SKM-1 treated with dmso at 0.1 percent for 144 hours (cell line): ENCODE measurements at regions not wholly inside any gene's neighbourhood (a gene's known extent, or its start where the extent isn't known, plus 50 kb on each side); places are given as distances from the start of the nearest gene placed in this dataset.

Experiments
- DNase-seq: peaks from one replicate; lab custom pipeline; 2025; ENCODE audit not compliant: unreplicated experiment; lab: John Stamatoyannopoulos, UW

DNA sequence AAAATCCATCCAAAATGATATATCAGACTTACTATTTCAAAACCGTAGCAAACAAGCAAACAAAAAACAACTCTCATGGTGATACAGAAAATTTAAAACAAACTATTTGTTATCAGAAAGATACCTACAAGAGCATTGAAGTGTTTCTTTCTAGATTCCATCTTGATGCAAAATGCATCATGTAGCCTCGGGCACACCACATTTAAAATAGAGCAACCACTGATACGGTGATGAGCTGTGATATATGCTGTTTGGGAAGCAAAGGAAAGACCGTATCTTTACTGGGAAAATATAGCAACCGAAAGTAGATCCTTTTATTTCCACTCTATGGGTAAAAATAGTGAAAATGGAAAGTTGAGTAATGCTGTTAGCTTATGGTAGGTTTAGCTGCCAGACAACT, 892.0 kb downstream of the GATA3 start:
- no peak for DNase-seq

DNA sequence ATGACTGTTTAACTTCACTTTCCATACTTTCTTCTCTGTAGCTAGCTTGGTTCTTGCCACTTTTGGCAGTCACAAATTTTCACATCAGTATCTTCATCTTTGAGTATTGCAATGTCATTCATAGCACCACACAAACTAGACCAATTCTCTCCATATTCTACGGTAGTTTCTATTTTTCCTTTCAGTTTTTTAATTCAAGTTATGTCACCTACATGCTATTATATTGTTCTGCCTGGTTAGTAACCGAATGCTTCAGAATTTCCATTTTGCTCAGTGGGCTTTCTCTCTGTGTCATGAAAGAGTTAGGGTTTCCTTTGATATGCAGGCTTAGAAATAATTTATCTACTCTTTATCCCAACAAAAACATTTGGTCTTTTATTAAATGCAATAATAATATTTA, 896.5 kb downstream of the GATA3 start:
- no peak for DNase-seq

DNA sequence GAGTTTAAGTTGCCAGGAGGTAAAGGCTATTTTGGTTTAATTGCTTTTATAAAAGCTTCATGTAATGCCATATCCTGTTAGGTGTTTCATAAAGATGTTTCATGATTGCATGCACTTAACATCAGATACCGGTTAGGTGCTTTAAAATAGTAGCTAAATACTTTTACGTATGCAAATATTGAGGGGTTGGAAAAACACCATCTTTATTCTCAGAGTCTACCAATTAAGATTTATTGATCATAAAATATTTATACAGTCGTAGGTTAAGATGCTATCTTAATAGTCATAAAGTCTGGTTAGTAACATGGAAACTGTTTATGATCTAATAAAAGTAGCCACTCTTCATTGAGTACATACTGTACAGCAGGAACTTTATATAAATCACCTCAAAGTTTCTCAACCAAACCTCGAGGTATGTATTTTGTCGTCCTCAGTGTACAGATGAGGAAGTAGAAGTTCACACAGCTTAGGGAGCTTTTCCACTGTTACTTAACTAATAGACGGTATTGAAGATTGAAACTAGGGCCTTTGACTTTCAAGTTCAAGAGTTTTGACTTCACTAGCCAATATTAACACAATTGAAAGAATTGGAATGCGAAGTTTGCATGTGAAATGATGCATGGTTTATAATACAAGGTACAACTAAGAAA, 897.1 kb downstream of the GATA3 start:
- DNase-seq: no peak

DNA sequence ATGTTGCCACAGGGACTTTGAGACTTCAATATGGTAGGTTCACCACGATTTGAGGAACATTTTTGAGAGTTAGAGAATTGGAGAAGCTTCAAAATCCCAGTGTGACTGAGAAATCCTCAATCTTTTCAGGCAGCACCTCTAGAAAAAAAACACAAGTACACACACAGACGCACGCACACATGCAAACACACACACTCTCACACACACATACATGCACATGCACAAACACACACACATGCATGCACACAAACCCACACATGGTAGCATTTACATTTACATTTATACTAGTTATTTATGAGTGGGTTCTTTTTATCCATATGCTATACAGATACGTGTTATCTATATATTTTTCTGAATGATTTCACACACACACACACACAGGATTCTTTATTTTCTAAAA, 901.9 kb downstream of the GATA3 start:
- DNase-seq: no peak

DNA sequence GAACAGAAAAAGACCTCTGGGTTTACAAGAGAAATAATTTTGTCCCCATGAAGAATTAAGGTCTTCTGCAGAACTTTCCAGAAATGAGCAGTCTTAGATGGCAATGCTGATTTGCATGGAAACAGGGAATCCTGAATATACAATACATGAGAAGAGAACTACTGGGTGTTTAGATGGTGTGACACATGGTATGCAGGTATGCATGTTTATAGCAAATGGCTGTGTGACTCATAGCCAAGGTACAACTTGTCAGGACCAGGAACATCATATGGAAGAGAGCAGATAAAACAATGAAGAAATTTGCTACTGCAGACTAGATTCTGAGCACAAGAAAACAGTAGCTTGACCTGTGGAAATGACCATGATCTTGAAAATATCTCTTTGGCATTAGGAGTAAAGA, 907.8 kb downstream of the GATA3 start:
- no peak for DNase-seq

DNA sequence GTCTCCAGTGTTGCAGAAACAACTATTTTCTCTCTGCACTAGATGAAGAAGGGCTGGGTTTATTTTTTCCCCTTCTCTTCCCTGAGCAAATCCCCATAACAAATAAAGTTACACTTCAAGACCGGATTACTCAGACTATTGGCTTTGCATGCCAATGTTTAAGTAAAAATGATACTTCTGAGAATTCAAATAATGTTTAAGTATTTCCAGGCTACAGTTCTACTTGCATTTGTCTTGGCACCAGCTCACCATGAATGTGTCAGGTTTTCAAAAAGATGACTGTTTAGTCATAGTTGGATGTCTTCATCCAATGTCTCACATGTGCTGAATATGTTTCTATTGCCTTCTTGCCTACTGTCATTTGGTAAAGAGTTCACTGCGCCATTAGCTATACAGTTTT, 912.6 kb downstream of the GATA3 start:
- no peak for DNase-seq

DNA sequence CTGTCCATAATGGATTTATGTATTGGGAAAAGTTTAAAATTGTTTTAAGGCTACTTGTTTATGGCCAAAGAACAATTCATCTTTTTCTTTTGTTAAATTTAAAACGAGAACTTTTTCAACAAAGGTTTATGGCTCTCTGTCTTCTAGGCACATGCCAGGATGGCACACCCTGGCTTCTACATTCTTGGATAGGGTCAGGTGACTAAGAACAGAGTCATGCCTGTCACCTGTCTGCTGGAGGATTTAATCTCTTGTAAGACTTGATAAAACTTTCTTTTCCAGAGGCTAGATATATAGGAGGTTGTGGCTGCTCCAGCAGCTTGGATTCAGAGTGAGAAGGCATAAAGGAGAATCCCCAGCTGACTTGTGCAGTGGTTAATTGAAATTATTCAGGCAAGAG, 915.4 kb downstream of the GATA3 start:
- no peak for DNase-seq

DNA sequence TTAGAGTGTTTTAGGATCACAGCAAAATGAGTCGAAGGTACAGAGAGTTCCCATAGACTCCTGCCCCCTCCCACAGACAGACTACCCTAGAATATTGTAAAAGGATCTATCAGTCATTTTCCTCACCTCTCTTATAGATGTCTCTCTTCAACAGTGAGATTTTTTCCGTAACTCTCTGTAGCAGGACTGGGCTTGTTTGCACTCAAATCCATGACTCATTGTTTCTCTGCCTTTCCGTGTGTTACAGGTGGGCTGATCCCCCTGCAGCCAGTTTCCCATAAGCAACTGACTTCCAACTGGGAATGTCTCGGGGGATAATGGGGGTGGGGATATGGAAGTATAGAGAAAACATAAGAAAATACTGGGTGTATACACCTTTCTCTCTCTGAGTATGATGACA, 921.0 kb downstream of the GATA3 start:
- DNase-seq: no peak

DNA sequence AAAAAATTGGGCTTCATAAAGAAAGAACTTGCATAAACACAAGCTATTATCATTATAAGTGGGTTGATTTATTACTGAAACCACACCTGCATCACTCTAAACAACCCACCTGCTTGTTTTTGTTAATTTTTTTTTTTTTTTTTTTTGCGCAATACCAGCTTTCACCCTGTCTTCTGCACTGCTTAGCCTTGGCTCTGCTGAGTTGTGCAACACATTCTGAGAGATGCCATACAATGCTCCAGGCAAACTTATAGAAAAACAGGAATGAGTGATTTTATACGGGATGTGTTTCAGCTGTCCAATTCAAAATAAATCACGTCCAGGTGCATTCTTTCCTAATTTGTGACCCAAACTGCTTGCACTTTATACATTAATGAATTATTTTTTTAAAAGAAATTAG, 923.6 kb downstream of the GATA3 start:
- no peak for DNase-seq

DNA sequence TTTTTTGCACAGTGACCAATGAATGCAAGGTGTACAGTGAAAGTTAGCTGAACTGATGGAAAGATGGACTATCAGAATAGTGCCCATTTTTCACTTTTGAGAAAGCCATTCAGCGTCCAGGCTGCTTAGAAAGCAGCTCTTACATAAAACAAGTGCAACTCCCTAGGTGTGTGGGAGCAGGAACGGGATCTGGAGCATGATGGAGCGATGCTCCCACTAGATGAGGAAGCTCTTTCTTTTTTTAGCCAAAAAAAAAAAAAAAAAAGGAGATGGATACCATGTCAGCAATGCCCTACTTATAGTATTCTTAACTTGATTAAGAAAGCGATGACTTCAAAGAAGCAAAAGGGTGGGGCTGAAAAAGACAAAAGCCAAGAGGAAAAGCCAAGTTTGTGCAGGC, 925.5 kb downstream of the GATA3 start:
- DNase-seq: no peak

DNA sequence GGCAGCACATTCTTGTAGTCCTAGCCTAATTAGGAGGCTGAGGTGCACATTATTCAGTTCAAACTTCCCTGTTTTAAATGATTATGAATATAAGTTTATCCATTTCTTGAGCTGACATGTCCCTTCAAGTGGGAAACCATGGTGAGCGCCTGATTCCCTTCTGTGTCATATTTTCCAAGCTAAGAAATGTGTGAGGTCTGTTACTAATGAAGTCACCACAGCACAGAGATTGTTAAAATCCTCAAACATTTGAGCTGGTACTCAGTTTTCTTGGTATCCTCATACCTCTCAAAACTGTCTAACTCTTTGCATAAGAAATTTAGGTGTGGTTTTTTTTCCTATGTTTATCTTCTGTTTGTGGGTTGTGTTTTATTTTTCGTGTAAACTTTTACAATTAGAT, 926.8 kb downstream of the GATA3 start:
- DNase-seq: no peak

DNA sequence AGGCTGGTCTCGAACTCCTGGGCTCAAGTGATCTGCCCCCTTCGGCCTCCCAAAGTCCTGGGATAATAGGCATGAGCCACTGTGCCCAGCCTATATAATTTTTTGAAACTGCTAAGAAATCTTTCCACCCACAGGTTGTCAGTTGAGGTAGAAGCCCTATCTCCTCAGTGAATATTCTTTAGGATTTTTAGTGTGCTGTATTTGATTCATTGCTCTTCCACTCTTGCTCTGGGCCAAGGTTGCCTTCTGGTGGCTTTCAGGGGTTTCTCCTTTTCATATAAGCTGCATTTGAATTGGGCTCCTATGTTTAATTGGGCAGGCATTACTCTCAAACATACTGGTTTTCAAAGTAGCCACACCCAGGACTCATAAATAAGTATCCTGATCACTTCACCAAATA, 931.2 kb downstream of the GATA3 start:
- no peak for DNase-seq

DNA sequence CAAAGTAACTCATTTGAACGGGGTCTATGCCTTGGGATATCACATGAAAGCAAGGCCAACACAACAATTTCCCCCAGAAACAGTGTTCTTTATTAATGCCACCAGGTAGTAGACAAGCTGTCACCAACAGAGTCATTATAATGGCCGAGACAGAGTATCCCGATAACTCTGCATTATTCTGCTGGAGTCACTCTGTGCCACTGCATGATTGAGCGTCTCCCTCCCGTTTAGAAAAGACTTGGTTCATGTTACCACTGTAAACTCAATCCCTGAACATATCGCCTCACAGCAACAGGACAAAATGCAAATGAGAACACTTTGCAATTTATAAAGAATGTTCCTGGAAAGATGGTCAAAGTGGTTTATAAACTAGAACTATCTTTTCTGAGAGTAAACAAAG, 932.5 kb downstream of the GATA3 start:
- DNase-seq: no peak

DNA sequence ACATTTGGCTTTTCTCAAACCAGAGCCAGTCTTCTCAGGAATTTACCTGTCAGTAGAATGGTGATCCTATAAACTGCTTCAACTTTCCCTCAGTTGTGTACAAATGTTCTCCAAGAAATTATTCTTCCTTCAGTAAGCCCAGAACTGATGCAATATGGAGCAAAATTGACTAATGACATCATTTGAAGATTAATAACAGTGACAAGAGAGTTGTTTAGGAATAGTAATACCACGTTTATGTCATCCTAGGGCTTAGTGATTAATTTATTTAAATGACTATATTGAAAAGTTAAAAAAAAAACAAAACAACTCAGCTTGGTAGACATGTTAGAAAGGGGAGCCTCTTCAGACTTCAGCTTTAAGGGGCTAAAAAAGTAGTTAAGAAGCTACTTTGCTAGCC, 933.2 kb downstream of the GATA3 start:
- DNase-seq: no peak

DNA sequence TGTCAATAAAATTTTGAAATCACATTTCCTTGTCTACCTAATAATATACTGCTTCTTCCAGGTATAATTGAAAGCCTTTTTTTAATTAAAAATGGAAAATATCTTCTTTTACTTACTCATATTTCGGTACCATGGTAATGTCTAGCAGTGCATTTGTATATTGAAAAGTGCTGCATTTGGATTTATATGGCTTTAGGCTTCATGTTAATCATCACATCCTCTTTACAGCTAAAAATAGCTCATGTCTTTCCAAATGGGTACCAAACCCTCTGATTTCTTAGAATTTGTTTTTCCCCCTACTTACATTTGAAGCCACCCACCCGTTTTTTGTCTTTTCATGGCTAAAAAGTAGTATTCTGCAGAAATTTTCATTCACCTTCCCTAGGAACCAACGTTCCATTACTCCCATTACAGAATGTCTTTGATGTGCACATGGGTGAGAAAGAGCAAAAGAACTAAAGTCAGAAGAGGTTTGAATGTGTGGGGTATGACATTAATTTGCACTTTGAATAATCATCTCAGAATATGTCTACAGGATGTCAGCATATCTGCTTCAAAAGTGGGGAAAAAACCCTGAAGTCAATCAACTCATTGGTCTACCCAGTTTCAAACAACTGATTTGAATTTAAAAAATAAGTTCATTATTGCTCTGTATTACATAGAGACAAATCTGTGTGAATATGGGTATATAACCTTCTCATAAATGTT, 935.9 kb downstream of the GATA3 start:
- no peak for DNase-seq

DNA sequence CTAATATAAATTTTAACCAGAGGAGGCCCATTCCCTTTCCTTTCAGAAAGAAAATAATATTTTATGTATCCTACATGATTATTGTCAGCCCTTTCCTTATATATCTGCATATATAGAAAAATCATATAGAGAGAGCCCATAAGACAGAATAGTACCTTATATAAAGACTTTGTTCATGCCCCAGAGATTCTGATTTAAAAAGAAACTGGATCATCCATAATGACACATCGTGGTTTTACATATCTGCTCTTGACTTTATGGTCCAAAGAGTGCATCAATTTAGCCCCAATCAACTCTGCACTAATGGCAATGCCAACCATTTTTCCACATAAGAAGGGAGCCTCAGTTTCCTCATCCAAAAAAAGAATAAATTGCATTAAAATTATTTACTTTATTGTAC, 937.5 kb downstream of the GATA3 start:
- DNase-seq: no peak

DNA sequence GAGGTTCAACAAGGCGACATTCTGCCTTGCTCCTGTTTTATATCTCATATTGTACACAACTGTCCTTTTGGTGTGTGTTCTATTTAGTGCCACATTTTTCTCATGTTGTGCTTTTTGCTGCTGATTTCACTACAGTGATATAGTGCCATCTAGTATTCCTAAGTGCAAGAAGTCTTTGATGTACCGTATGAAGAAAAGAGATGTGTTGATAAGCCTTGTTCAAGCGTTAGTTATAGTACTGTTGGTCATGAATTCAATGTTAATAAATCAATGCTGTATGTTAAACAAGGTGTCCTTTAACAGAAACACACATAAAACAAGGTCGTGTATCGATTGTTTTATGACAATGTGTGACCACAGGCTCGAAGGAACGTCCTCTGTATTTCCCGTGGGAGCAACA, 939.4 kb downstream of the GATA3 start:
- no peak for DNase-seq

DNA sequence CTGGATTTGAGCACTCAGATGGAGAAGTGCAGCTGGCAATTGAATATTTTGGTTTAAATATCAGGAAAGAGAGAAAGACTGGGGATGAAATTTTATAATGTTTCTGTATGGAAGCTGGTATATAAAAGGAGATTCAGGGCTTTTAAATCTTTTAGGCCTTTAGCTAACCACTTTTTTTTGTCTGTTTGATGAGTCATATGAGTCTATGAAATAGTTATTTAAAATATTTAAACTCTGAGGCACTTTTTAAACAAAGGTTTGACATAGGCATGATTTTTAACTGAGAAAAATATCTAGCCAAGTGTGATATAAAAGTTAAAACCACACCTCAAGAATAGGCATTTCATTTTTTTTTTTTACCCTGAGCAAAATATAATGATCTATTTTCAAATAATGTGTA, 944.3 kb downstream of the GATA3 start:
- DNase-seq: no peak

DNA sequence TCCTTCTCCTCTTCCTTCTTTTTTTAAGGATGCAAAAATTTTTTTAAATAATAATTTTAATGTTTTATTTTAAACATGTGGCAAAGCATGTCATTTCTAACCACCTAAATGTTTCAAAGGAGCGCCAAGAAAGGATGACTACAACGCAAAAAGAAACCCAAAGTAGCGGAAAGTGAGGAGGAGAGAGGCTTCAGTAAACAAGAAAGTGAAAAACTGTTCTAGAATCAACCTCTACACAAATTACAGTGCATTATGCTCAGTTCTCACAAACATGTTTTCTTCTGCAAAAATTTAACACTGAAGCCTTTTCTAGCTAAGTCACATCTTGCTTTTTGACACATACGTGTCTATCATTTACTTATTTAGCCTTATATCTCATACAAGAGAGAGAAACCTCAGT, 948.6 kb downstream of the GATA3 start:
- DNase-seq: no peak

DNA sequence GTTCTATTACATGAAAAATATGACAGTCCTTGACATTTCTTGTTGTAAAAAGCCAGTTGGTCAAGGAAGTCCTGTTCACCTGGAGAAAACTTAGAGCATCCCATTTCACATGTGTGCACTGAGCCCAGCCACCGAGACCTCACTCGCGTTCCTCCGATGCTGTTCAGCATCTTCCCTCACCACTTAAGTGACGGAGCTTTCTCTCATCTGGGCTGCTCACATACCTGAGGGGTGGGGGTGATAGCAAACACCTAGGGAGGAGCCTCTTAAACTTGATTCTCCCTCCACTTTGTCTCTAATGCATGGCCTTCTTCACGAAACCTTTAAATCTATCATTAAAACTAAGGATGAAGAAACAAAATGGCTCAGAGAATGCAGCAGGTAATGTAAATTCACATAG, 950.2 kb downstream of the GATA3 start:
- DNase-seq: no peak

DNA sequence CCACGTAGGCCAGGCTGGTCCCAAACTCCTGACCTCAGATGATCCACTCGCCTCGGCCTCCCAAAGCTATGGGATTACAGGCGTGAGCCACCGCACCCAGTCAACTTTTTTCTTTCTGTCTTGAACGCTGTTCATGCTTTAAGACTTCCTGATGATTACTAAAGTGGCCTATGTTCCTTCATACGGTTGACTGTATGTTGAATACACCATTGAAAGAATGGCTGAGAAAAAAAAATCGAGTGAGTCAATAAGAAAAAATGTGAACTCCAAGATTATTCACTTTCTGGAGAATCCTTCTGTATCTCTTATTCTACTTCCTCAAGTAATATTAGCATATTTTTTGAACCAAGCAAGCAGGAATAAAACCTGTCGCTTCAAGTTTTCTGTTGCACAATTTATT, 955.0 kb downstream of the GATA3 start:
- DNase-seq: no peak

DNA sequence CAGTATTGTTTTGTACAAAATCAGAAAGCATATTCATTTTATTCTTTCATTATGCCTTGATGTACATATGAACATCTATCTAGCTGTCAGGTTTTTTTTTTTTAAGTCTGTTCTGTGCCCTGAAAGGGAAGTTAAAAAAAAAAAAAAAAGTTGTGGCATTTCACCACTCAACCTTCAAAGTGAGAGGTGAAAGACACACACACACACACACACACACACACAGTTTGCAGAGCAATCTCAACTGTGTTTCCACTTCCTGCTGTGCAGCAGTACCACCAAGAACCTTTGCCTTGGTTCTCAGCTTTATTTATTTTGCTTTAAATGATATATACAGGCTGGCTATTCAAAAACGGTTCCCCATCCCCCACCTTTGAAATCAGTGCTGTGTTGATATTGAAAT, 955.6 kb downstream of the GATA3 start:
- no peak for DNase-seq
